Vagina (tissue), 2 donors: ENCODE measurements at regions not wholly inside any gene's neighbourhood (a gene's known extent, or its start where the extent isn't known, plus 50 kb on each side); places are given as distances from the start of the nearest gene placed in this dataset.
A peak's percentile ranks its signal among the peaks of the same experiment; 100 is the strongest.

ENCODE experiments used
- DNase-seq, 2 donors: peaks; one replicate each; pipeline ENCODE4 v3.0.0-alpha.2; 2017; ENCODE audit errors: extremely low spot score in 2 of 2
- H3K27ac ChIP-seq: fragments of 200-600 bp; sonication (generic); one replicate; pipeline ENCODE4 v1.5.1; 2019
- H3K27me3 ChIP-seq: fragments of 200-600 bp; sonication (generic); one replicate; pipeline ENCODE4 v1.5.1; 2019
- H3K36me3 ChIP-seq, 2 donors: fragments of 200-600 bp; sonication (generic); one replicate each; pipeline ENCODE4 v1.5.1; 2017 to 2019
- H3K4me1 ChIP-seq: fragments of 200-600 bp; sonication (generic); one replicate; pipeline ENCODE4 v1.5.1; 2019
- H3K4me3 ChIP-seq, 2 donors: fragments of 200-600 bp; sonication (generic); 1 replicate in 1 of 2; 2 replicates in 1 of 2; pipeline ENCODE4 v1.5.1; 2016 to 2019
- H3K9me3 ChIP-seq: fragments of 200-600 bp; sonication (generic); one replicate; pipeline ENCODE4 v1.5.1; 2019
- POLR2A ChIP-seq, 2 donors: fragments of 450-650 bp; IDR thresholded peaks; one replicate each; pipeline ENCODE4 v1.6.1; 2017; ENCODE audit warnings: antibody characterized with exemption in 2 of 2, mild to moderate bottlenecking in 2 of 2, moderate library complexity in 2 of 2
- POLR2AphosphoS5 ChIP-seq, 2 donors: sonication (generic); formaldehyde crosslinking; IDR thresholded peaks; one replicate each; pipeline ENCODE4 v1.9.0; 2017; ENCODE audit warnings: antibody characterized with exemption in 2 of 2, mild to moderate bottlenecking in 2 of 2, low read depth in 1 of 2; ENCODE audit not compliant: insufficient read depth in 1 of 2
- intact Hi-C: fragments of 100-400 bp; cut with DNase I; formaldehyde crosslinking; loops from one replicate; pipeline ENCODE4 v1.15.1; 2023
- TF ChIP-seq, protein P1 (sequence below), 3 experiments: fragments of 450-650 bp in 2 of 3; fragments of 200-600 bp in 1 of 3; sonication (generic) in 1 of 3; IDR thresholded peaks; one replicate each; pipeline ENCODE4 v1.5.1; 2017 to 2019; ENCODE audit warnings: antibody characterized with exemption in 3 of 3, mild to moderate bottlenecking in 2 of 3, moderate library complexity in 2 of 3

GRCh38 chr20:60752741-60753420, 499.2 kb upstream of the CDH4 start:
- Histone ChIP-seq H3K4me3 (no peak overlapping the region), H3K9me3 (no peaks in the 10 kb centered on the region), H3K36me3 (no peaks in the 10 kb centered on the region), H3K27me3 (no peaks in the 10 kb centered on the region), H3K27ac (no peak overlapping the region), H3K4me1 (no peaks in the 10 kb centered on the region)
- peak in 1 of 2 donors; percentile 74 for DNase-seq
- TF ChIP-seq, protein P1, sequence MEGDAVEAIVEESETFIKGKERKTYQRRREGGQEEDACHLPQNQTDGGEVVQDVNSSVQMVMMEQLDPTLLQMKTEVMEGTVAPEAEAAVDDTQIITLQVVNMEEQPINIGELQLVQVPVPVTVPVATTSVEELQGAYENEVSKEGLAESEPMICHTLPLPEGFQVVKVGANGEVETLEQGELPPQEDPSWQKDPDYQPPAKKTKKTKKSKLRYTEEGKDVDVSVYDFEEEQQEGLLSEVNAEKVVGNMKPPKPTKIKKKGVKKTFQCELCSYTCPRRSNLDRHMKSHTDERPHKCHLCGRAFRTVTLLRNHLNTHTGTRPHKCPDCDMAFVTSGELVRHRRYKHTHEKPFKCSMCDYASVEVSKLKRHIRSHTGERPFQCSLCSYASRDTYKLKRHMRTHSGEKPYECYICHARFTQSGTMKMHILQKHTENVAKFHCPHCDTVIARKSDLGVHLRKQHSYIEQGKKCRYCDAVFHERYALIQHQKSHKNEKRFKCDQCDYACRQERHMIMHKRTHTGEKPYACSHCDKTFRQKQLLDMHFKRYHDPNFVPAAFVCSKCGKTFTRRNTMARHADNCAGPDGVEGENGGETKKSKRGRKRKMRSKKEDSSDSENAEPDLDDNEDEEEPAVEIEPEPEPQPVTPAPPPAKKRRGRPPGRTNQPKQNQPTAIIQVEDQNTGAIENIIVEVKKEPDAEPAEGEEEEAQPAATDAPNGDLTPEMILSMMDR (IDR thresholded peaks at IDR 0.05) = no peak
- TF ChIP-seq POLR2AphosphoS5 (IDR thresholded peaks at IDR 0.05; ENCODE audit: insufficient read depth in 1 of 2, low read depth in 1 of 2) (no peak), POLR2A (IDR thresholded peaks at IDR 0.05) (no peak)
- intact Hi-C loops = no loop called here

DNA sequence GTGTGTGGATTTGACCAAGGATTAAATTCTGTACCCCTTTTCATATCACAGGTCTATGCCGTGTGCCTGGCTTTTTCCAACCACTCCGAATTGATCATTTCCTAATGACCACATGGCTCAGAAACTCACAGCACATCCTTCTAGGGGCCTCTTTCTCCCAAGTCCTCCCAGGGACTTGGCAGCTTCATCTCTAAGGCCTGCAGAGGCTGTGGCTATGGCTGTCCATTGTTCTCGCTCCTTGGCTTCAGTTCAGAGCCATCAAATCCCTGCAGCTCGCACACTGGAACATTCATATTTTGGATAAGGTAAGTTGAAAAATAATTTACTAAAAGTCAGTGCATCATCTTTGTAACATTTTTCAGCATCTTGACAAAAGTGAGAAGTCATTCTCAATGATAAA, 497.2 kb upstream of the CDH4 start:
- Histone ChIP-seq H3K9me3 (no peaks in the 10 kb centered on the region), H3K36me3 (no peaks in the 10 kb centered on the region), H3K4me3 (no peak overlapping the region), H3K27ac (no peak overlapping the region), H3K27me3 (no peaks in the 10 kb centered on the region), H3K4me1 (no peaks in the 10 kb centered on the region)
- intact Hi-C loops = no loop called here
- TF ChIP-seq POLR2A (IDR thresholded peaks at IDR 0.05) (no peak), POLR2AphosphoS5 (IDR thresholded peaks at IDR 0.05; ENCODE audit: insufficient read depth in 1 of 2, low read depth in 1 of 2) (no peak)
- TF ChIP-seq, protein P1 (IDR thresholded peaks at IDR 0.05) = no peak
- DNase-seq = peak in 1 of 2 donors; percentile 25

- H3K4me1 ChIP-seq = no peaks in the 10 kb centered on the region
- no peaks in the 10 kb centered on the region for H3K27me3 ChIP-seq
- no peak overlapping the region for H3K4me3 ChIP-seq
- H3K27ac ChIP-seq = no peak overlapping the region
- no peaks in the 10 kb centered on the region for H3K36me3 ChIP-seq
- TF ChIP-seq POLR2A (IDR thresholded peaks at IDR 0.05) = no peak
- TF ChIP-seq, protein P1 (IDR thresholded peaks at IDR 0.05) = no peak
- TF ChIP-seq POLR2AphosphoS5 (IDR thresholded peaks at IDR 0.05; ENCODE audit: insufficient read depth in 1 of 2, low read depth in 1 of 2) = no peak
- intact Hi-C loops = no loop called here
- no peaks in the 10 kb centered on the region for H3K9me3 ChIP-seq
- peak in 1 of 2 donors; percentile 22 for DNase-seq
Observed at GRCh38 chr20:60759651-60760050, 492.4 kb upstream of the CDH4 start.

- H3K36me3 ChIP-seq = no peaks in the 10 kb centered on the region
- no peak for DNase-seq
- no peaks in the 10 kb centered on the region for H3K4me1 ChIP-seq
- intact Hi-C loops = no loop called here
- no peaks in the 10 kb centered on the region for H3K27me3 ChIP-seq
- TF ChIP-seq POLR2A (IDR thresholded peaks at IDR 0.05) = no peak
- TF ChIP-seq, protein P1 (IDR thresholded peaks at IDR 0.05) = no peak
- no peak for TF ChIP-seq POLR2AphosphoS5 (IDR thresholded peaks at IDR 0.05; ENCODE audit: insufficient read depth in 1 of 2, low read depth in 1 of 2)
- no peak overlapping the region for H3K27ac ChIP-seq
- no peak overlapping the region for H3K4me3 ChIP-seq
- no peaks in the 10 kb centered on the region for H3K9me3 ChIP-seq
Observed at GRCh38 chr20:60760256-60761000, 491.6 kb upstream of the CDH4 start.

DNA sequence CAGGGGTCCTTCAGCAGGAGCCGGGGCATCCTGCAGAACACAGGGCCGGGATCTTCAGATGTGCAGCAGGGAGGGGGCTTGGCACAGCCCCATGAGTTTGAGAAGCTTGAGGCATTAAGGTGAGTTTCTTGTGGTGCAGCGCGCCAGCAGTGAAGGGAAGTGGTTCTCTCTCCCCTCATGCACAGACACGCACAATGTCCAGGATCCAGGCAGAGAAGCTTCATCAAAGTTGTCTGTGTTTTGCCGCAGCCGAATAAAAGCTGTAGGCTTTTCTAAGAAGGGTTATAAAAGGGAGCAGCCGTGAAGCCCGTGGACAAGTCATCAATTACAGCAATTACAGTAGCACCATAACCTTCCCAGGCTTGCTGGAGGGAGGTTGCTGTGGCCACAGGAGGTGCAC, 491.0 kb upstream of the CDH4 start:
- DNase-seq = peak in 1 of 2 donors; percentile 58
- TF ChIP-seq, protein P1 (IDR thresholded peaks at IDR 0.05) = no peak
- TF ChIP-seq POLR2A (IDR thresholded peaks at IDR 0.05) = no peak
- TF ChIP-seq POLR2AphosphoS5 (IDR thresholded peaks at IDR 0.05; ENCODE audit: insufficient read depth in 1 of 2, low read depth in 1 of 2) = no peak
- no peak overlapping the region for H3K4me3 ChIP-seq
- H3K4me1 ChIP-seq = no peaks in the 10 kb centered on the region
- H3K27ac ChIP-seq = no peak overlapping the region
- no peaks in the 10 kb centered on the region for H3K9me3 ChIP-seq
- intact Hi-C loops = no loop called here
- no peaks in the 10 kb centered on the region for H3K27me3 ChIP-seq
- no peaks in the 10 kb centered on the region for H3K36me3 ChIP-seq
